GM18520 (cell line): ENCODE measurements at regions not wholly inside any gene's neighbourhood (a gene's known extent, or its start where the extent isn't known, plus 50 kb on each side); places are given as distances from the start of the nearest gene placed in this dataset.

Source experiments
- ATAC-seq: cut with Tn5 transposase; IDR thresholded peaks from one replicate; pipeline ENCODE4 v1.9.1; 2021; ENCODE audit not compliant: unreplicated experiment

- no peak for ATAC-seq
Observed at GRCh38 chr2:60067006-60067405, 486.4 kb downstream of the BCL11A start.

- no peak for ATAC-seq
Observed at GRCh38 chr2:60066096-60066839, 487.2 kb downstream of the BCL11A start.

GRCh38 chr2:60064687-60065389 lies 488.6 kb downstream of the BCL11A start:
- no peak for ATAC-seq

DNA sequence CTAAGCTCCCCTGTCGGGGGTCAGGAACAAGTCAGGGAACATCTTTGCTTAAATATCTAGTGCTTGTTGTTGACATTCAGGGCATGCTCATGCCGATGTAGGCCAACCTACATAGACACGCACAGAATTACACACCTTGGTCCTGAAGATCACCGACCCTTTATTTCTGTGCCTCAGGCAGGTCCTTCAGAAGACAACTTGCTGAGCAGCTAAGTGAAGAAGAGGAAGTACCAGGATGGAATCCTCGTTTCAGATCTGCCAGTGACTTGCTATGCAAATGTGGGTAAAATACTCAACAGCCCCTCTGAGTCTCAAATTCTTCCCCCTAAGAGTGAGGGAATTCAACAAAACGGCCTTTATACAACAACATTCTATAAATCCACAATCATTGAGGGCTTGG lies 494.7 kb downstream of the BCL11A start:
- ATAC-seq = no peak

GRCh38 chr2:60054571-60055340 lies 498.7 kb downstream of the BCL11A start:
- no peak for ATAC-seq

DNA sequence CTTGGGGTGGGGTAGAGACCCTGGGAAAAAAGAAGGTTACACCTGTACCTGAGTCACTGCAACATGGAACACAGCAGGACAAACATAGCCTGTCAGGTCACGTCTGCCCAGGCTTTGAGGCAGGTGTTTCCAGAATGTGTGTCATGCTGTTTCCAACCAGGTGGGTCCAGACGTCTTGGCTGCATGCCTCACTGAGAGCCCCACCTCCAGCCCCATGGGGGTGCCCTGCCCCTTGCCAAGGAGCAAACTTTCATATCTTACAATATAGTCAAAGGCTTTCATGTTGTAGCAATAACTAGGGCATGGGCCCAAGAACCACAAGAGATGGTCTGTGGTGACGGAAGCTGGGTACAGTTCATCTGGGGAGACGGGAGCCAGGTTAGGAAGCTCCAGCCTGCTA lies 499.7 kb downstream of the BCL11A start:
- ATAC-seq = no peak

GRCh38 chr2:60052601-60053000 lies 500.9 kb downstream of the BCL11A start:
- ATAC-seq = no peak

- ATAC-seq = no peak
Observed at GRCh38 chr2:60051991-60052390, 501.5 kb downstream of the BCL11A start.

- no peak for ATAC-seq
Observed at GRCh38 chr2:60047944-60048525, 505.4 kb downstream of the BCL11A start.

DNA sequence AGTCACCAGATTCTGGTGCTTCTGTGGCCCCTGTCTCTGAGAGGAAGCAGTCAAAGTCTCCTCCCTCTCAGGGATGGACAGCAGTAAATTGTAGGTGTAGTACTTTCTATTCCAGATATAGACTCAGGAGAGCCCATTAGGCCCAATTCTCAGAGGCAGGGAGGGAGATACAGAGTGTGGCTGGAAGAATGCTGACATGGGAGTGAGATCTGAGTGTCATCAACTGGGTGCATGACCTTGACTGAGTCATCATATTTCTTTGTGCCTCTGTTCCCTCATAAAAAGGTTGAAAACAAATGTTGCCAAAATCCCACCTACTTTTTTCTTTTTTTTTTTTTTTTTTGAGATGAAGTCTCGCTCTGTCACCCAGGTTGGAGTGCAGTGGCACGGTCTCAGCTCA lies 506.1 kb downstream of the BCL11A start:
- ATAC-seq = no peak

GRCh38 chr2:60046529-60046928 lies 506.9 kb downstream of the BCL11A start:
- ATAC-seq = no peak

DNA sequence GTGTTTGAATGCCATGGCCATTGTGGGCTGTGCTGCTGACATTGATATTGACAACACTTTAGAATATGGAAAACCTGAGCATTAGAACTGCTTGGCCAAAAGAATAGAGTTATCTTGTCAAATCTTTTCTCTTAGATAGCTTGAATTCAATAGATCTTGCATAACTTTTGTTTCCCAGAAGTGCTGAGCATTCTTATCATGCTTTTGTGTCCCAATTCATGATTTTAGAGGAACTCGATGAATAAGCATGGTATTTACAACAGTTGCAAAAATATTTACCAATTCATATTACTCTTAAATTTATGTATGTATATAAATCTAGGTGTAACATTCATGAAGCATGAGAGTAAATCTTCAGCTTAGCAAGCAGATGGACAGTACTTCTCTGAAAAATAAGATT lies 508.0 kb downstream of the BCL11A start:
- no peak for ATAC-seq

DNA sequence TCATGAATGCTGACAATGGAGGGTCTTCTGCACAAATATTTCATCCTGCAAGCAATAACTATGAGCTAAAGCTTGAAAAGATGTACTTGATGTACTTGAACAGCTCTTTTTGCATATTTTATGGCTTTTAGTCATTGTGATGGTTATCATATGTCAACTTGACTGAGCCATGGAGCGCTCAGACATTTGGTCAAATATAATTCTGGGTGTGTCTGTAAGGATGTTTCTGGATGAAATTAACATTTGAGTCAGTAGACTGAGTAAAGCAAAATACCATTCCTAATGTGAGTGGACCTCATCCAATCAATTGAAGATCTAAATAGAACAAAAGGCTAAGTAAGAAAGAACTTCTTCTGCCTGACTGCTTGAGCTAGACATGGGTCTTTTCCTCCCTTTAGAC lies 509.0 kb downstream of the BCL11A start:
- ATAC-seq = no peak

DNA sequence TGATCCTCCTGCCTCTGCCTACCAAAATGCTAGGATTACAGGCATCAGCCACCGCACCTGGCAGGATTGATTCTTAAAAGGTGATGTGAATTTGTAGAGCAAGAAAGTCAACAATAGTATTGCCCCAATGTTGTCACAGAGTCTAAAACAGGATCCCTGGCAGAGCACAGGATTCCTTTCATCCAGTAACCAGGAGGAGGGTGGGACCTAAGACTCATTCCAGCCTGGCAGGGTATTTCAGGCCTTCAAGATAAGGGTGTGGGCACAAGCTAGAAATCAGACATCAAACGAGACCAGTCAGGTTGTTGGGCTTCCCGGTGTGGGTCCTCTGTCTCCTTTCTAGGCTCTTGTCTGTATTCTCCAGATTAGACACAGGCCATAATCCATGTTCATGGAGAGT lies 511.4 kb downstream of the BCL11A start:
- ATAC-seq = no peak

GRCh38 chr2:60033325-60033724 lies 520.1 kb downstream of the BCL11A start:
- ATAC-seq = no peak

DNA sequence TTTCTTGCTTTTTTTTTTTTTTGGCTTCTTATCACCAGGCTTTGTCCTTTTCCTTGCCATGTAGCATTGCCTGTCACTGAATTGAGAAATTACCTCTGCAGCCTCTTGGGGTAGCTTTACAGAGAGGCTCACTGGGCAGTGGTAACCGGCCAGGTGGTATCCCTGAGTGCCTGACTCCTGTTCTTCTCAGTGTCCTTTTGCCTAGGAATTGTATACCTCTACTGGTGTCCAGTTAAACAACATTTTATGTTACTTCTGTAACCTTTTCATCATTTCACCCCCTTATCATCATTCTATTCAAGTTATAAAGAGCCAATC lies 523.9 kb downstream of the BCL11A start:
- no peak for ATAC-seq

DNA sequence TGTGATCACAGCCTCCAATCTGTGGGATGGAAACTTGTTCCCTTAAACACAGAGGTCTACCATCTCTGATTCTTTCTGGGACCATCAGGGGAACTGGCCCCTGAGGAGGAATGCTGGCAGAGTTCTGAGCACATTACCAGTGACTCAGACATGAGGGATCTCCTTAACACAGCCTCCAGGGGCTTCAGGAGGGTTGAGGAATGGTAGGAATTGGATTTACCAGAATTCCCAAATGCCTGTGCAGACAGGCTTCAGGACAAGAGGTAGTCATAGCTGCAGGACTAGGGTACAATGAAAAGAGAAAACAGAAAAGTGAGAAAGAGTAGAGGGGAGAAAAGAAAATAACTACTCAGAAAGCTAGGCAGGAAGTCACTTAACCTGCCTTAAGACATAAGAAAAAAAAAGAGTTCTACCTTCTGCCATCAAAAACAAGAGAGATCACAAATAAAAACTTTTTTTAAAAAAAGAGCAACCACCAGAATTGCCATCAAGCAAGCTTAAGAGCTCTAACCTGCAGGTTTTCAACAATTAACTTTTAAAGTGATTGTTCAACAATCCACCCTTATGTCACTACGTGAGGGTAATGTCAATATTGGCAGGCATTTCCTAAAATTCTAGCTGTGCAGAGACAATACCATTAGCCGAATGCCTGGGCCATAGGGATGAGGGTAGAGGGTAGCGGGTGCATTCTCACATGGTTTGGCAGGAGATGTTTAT lies 524.4 kb downstream of the BCL11A start:
- no peak for ATAC-seq

DNA sequence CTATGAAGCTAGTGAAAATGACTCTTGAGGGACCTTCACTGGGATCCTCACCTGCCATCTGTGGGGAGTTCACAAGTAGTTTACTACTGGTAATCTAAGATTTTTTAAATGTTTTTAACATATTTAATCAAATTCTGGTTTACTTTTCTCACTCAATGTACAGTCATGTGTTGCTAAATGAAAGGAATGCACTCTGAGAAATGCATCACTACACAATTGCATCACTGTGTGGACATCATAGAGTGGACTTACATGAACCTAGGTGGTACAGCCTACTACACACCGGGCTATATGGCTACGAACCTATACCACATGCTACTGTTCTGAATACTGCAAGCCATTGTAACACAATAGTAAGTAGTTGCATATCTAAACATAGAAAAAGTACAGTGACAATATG lies 528.0 kb downstream of the BCL11A start:
- no peak for ATAC-seq

GRCh38 chr2:60023256-60023985 lies 530.0 kb downstream of the BCL11A start:
- no peak for ATAC-seq

GRCh38 chr2:60007671-60008070 lies 545.8 kb downstream of the BCL11A start:
- ATAC-seq = no peak
